GM03348 (cell line): ENCODE measurements at regions not wholly inside any gene's neighbourhood (a gene's known extent, or its start where the extent isn't known, plus 50 kb on each side); places are given as distances from the start of the nearest gene placed in this dataset.

Experiments
- DNase-seq: peaks from one replicate; pipeline ENCODE4 v3.0.0; 2012; ENCODE audit warnings: low spot score

- peak; percentile 58 for DNase-seq
Observed at GRCh38 chr21:26739189-26739588, 106.0 kb downstream of the ADAMTS1 start.

GRCh38 chr21:26736449-26736848 lies 108.8 kb downstream of the ADAMTS1 start:
- DNase-seq, result no peak

DNA sequence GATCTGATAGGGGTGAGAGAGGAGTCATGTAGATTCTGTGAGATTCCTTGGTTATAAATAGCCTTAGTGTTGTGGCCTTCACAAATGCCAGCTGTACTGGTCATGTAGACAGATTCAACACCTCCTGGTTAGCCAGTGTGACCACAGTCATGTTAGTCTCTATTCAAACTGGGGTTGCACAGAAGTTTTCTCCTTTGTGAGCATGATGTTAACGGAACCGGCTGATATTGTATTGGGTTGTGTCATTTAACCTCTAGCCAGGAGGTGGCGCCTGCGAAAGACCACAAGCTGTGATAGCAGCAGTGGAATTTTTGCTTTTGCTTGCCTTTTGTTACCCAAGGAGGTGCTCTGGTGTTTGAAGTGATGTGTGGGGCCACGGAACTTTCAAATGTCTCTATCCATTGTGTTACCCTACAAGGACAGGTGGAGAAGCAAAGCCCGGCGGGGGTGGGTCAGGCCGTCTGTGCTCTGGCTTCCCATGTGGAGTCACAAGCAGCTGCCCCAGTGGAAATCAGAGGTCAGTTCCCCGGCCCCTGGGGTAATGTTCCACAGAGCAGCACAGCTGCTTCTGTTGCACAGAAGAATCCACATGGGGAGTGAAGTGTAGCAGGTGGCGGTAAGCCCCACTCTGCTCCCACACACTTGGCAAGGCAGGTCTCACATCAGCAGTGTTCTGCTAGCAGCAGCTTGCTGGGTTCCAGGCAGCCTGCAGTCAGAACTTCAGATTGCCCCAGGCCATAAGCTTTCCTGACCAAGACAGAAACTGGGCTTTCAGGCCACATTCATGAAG lies 112.6 kb downstream of the ADAMTS1 start:
- peak; percentile 58 for DNase-seq

- DNase-seq, result no peak
Observed at GRCh38 chr21:26719750-26720149, 125.5 kb downstream of the ADAMTS1 start.

DNA sequence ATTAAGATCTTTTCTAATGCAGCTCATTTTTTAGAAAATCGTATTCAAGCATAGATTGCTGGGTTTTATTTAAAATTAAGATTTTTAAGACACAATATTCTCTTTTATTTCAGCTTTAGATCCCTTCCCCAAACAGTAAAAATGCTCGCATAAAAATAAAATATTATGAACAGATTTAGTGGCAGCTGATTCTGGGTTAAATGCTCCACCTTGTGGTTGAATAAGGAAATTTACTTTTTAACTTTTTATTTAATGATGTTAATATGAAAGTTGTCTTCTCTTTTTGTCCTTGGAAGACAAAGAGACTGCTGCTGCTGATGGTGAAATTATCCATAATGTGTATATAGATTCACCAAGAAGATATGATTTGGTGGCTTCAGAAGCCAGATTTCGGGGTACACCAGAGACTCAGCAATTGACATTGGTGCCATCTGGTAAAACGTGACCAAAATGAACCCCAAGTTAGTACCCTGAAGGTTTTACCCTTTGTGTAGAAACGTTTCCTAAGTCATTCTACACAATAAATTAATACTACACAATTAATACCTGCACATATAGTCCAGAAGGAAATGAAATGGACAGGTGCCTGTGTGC lies 128.0 kb downstream of the ADAMTS1 start:
- peak; percentile 46 for DNase-seq

DNA sequence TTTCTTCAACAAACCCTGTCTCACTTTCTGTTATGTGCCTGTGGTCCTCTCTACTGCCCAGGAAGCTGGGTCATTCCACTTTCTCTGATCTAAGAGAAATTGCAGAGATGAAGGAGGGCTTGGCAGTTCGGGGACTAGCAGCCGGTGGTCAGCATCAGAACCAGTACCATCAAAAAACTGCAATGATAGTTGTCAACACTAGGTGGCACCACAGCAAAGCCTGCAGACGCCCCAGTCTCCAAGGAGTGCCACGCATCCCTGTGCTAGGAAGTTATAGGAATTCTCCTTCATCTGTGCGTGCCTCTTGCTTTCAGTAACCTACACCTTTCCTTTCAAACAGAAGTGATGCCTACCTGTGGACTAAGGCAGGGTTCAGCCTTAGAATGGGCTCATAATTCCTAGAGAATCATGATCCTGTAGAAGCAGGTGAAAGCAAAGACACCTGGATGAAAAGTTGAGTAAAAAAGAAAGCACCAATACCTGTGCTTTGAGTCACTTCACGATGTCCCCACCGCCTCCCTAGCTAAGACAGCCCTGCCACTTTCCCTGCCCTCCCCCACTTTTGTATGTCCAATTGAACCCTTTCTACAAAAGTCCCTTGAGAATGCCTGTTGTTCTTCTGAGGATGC lies 129.2 kb downstream of the ADAMTS1 start:
- peak; percentile 78 for DNase-seq

DNA sequence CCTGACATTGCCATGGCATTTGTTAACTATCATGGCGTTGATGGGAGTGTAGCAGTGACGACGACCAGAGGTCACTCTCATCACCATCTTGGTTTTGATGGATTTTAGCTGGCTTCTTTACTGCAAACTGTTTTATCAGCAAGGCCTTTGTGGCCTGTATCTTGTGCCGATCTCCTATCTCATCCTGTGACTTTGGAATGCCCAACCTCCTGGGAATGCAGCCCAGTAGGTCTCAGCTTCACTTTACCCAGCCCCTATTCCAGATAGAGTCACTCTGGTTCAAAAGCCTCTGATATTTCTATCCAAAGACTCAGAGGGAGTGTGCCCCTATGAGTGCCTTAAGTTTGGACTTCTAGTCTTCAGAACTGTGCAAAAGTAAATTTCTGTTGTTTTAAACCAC lies 130.1 kb downstream of the ADAMTS1 start:
- DNase-seq, result no peak

GRCh38 chr21:26710155-26710554 lies 135.1 kb downstream of the ADAMTS1 start:
- DNase-seq, result no peak

DNA sequence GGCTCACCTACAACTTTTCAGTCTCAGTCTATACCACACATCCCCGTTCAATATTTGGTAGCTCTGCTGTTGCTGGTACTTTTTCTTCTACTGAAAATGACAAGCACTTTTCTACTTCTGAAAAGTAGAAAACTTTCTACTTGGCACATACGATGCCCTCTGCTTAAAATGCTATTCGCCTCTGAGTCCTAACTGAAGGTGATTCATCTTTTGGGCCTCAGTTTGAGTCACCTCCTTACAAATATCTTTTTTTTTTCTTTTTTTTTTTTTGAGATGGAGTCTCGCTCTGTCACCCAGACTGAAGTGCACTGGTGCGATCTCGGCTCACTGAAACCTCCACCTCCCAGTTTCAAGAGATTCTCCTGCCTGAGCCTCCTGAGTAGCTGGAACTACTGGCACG lies 136.0 kb upstream of the CYYR1 start:
- DNase-seq, result no peak

DNA sequence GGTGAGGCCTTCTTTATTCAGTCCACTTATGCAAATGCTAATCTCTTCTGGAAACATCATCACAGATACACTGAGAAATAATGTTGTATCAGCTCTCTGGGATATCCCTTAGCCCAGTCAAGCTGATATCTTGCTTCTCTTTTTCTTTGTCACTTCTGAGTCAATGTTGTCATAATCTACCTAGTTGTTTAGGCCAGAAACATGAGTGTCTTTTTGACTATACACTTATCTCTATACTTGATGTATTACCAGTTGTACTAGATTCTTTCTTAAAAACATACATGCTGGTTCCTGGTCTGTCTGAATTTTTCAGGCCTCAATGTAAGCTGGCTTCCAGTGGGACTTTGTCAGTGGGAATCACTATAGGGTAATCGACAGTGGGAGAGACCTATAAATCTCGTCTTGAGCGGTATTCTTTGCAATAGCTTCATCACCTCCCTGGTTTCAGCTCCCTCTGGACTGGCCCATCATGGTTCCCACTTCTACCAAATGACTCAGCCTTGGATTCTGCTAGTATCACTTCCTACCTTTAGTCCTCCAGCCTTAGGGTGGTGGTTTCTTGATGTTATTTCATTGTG lies 135.2 kb upstream of the CYYR1 start:
- no peak for DNase-seq

DNA sequence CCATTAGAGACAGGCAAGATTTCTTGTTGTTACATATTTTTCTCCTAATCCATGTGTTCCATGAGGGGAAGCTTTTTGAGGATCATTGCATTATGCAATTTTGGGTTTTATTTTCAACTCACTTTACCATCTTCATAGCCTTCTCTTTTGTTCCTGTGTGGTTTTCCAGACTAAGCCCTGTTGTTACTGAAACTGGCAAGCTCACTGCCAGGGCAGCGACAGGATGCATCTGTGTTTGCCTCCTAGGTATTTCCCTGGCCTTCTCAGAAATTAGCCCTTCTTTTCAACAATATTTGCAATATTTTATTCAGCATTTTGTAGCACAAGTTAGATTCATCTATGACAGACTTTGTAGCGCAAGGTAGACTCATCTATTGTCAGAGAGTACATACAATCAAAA lies 134.2 kb upstream of the CYYR1 start:
- no peak for DNase-seq

GRCh38 chr21:26698416-26698815 lies 125.3 kb upstream of the CYYR1 start:
- DNase-seq, result no peak

- DNase-seq, result no peak
Observed at GRCh38 chr21:26691416-26691815, 118.3 kb upstream of the CYYR1 start.

DNA sequence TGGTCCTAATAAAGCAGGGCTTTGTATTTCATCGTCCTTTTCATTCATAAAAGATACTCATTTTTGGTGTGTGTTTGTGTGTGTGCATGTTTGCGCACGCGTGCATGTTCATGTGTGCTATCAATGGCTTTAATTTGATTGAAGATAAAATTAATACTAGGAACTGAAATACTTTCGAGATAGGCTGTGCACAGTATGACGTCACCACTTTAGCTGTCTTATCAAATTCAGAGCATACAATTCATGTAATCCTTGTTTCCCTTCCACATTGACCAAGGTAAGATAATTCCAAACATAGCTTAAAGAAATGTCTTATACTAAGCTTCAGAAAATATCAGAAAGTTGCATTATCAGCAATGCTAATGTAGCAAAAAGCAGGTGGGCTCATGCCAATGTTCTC lies 113.6 kb upstream of the CYYR1 start:
- no peak for DNase-seq

DNA sequence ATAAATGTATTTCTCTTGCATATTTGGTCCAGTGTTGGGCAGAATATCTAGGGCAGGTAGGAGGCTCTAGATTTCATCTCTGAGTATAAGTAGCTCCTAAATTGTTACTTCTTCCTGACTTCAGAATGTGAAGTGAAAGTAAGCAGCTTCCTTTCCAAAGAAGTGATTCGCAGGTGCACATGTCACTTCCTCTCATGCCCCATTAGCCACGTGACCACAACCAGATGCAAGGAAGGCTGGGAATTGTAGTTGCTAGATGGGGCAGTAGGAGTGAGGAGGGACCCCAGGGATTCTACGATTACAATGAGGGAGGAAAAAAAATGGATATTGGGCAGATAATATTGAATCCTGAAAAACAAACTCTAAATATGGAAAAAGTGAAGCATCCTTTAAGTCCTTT lies 113.2 kb upstream of the CYYR1 start:
- peak; percentile 5 for DNase-seq

DNA sequence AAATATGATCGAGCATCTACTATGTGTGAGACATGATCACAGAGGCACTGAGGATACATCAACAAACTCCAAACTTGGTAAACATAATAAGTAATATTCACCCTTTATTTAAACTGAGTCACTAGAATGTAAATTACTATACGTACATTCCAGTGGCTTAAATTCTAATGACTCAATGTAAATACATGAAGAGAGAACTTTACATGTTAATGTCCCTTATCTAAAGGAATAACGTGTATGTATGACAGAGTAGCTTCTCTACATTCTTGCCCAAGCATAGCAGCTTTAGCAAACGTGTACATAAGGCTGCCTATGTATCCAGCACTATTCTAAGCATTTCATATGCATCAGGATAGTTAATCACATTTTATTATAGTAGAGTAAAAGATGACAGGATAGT lies 111.8 kb upstream of the CYYR1 start:
- no peak for DNase-seq

GRCh38 chr21:26683996-26684395 lies 110.9 kb upstream of the CYYR1 start:
- no peak for DNase-seq

DNA sequence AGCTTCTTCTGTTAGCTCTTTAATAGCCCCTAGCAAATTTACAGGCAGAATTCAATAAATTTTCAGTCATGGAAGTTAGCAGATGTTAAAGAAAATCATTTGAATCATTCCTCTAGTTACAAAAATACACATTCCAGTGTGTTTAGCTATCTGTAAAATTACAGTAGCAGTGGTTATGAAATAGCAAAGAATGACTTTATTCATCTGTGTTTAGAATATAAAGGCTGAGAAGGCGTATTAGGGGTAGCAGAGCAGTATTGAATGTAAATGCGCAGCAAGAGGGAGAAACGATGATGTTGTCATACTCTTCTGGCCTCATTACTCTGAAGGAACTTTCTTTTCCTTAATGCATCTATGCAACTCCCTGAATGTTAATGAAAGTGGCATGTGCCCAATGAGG lies 106.2 kb upstream of the CYYR1 start:
- no peak for DNase-seq

- no peak for DNase-seq
Observed at GRCh38 chr21:26674323-26674722, 101.2 kb upstream of the CYYR1 start.

DNA sequence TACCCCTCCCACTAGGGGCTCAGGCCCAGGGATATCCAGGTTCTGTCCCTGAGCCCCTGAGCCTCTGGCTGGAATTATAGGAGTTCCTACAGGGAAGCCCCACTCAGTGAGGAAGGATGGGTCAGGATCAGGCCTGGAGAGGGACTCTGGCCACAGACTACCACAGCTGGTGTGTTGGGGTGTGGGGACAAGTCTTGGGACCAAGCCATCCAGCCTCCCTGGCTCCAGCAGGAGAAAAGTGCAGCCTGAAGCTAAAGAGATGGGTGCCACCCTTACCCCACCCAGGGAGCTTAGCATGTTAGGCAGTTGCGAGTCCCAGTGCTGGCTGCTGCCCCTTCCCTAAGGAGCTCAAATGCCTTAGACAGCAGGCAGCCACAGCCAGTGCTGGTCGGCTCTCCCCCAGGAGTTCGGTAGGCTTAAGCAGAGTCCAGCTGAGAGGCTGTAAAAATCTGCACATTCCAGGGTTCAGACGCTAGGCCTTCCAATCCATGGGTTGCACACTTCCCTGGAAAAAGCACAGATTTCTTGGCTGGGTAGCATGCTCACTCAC lies 96.2 kb upstream of the CYYR1 start:
- no peak for DNase-seq

DNA sequence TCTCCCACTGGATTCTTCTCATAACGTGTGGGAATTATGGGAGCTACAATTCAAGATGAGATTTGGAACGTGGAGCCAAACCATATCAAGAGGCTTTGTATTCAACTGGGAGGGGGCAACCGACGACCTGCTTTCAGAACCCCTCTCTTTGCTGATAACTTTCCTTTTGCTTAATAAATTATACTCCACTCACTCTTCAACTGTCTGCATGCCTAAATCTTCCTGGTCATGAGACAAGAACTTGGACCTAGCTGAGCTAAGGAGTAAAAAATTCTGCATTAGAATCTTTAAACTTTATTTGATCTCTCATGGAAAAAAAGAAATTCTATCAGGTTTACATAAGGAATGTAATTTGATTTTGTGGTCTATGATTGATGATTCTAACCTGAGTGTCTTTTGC lies 86.7 kb upstream of the CYYR1 start:
- DNase-seq, result no peak

GRCh38 chr21:26659182-26659581 lies 86.1 kb upstream of the CYYR1 start:
- DNase-seq, result no peak

DNA sequence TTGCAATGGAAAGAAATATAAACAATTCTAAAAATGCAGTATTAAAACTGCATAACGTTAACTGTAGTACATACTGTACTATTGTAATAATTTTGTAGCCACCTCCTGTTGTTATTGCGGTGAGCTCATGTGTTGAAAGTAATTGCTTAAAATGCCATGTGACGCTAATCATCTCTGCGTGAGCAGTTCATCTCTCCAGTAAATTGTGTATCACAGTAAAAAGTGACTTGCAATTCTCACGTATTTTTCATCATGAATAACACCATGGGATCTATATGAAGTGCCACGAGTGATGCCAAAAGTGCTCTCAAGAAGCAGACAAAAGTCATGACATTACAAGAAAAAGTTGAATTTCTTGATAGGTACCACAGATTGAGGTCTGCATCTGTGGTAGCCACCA lies 82.4 kb upstream of the CYYR1 start:
- no peak for DNase-seq
